ENCODE measurements at regions not wholly inside any gene's neighbourhood (a gene's known extent, or its start where the extent isn't known, plus 50 kb on each side); places are given as distances from the start of the nearest gene placed in this dataset.
"Not testable (repeated sequence)": the region's sequence is repeated elsewhere in the genome, so short reads cannot be mapped to it uniquely, and the experiment has no call there.

DNA sequence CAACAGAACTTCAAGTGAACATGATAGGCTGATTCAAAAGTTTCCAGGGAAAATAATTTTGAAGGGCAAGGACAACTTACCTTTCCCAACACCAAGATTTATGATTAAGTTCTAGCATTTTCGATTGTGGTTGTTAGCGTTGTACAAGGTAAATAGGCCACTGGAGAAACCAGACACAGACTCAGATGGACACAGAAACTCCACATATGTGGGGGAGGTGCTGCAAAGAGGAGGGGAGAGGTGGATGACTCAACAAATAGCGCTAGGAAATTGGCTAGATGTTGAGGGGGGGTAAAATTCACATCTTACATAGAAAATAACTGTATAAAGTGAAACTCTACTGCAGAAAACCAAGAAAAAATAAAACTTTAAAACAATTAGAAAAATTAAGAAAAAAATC, 564.4 kb downstream of the MATN1 start:
- DNase-seq (ENCODE audit: low read depth in 2 of 2), result no peak

DNA sequence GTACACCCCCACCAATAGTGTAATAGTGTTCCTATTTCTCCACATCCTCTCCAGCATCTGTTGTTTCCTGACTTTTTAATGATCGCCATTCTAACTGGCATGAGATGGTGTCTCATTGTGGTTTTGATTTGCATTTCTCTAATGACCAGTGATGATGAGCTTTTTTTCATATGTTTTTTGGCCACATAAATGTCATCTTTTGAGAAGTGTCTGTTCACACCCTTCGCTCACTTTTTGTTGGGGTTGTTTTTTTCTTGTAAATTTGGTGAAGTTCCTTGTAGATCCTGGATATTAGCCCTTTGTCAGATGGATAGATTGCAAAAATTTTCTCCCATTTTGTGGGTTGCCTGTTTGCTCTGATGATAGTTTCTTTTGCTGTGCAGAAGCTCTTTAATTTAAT, 567.7 kb downstream of the MATN1 start:
- DNase-seq (ENCODE audit: low read depth in 2 of 2), result not testable (repeated sequence)

- DNase-seq (ENCODE audit: low read depth in 2 of 2), result not testable (repeated sequence)
Measured at GRCh38 chr1:30155253-30155652, 568.1 kb downstream of the MATN1 start.

DNA sequence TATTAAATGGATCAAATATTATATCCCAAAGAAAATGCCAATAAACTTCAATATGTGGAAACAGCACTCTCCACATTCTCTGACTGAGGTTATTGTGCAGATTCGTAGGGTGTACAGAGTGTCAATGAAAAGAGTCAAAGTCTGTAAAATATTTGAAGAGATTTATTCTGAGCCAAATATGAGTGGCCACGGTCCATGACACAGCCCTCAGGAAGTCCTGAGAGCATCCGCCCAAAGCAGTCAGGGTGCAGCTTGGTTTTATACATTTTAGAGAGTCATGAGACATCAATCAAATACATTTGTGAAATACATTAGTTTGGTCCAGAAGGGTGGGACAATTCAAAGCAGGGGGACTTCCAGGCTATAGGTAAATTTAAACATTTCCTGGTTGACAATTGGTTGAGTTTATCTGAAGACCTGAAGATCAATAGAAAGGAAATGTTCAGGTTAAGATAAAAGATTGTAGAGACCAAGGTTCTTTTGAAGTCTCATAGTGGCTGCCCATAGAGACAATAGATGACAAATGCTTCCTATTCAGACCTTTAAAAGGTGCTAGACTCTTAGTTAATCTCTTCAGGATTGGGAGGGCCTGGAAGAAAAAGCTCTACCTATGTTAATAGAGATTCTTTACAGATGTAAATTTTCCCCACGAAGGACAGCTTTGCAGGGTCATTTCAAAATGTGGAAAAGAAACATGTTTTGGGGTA, 569.5 kb downstream of the MATN1 start:
- DNase-seq (ENCODE audit: low read depth in 2 of 2), result no peak

DNA sequence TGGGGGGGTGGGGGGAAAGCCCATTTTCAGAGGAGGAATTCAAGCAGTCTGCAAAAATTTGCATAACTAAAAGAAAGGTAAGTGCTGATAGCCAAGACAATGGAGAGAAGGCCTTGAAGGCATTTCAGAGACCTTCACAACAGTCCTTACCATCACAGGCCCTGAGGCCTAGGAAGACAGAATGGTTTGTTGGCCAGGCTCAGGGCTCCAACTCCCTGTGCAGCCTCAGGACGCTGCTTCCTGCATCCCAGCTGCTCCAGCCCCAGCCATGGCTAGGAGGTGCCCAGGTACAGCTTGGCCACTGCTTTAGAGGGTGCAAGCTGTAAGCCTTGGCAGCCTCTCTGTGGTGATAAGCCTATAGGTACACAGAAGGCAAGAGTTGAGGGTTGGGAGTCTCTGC, 571.6 kb downstream of the MATN1 start:
- no peak for DNase-seq (ENCODE audit: low read depth in 2 of 2)

- no peak for DNase-seq (ENCODE audit: low read depth in 2 of 2)
Measured at GRCh38 chr1:30151119-30151518, 572.3 kb downstream of the MATN1 start.

DNA sequence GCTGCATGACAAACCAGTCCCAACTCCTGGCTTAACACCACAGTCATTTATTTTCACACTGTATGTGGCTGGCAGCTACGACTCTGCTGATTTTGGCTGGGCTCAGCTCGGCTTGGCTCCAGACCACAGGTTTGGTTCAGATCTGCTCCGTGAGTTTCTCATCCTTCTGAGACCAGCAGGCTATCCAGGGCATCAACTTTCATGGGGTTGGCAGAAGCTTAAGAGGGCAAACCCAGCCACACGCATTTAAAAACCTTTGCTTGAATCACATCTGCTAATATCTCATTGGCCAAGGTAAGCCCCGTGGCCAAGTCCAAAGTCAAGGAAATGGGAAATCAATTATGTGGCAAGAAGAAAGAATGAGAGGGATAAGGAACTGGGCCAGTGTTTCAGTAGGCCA, 574.2 kb downstream of the MATN1 start:
- DNase-seq (ENCODE audit: low read depth in 2 of 2), result no peak

DNA sequence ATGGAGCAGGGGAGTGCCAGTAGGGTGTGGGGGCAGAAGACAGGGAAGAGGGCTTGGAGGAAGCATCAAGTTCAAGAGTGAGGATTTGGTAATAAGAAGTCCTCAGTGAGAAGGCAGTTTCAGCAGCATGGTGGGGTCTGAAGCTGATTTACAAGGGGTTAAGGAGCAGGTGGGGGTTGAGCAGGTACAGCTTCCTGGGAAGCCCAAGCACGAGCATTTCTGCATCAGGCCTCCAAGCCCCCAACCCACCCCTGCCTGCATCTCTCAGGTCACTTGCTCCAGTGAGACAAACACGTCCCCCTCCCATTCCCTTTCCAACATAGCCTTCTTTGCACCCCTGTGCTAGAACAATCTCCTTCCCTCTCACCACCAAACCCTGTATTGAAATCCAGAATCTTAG, 574.7 kb downstream of the MATN1 start:
- no peak for DNase-seq (ENCODE audit: low read depth in 2 of 2)

- DNase-seq (ENCODE audit: low read depth in 2 of 2), result no peak
Measured at GRCh38 chr1:30147188-30147587, 576.2 kb downstream of the MATN1 start.

DNA sequence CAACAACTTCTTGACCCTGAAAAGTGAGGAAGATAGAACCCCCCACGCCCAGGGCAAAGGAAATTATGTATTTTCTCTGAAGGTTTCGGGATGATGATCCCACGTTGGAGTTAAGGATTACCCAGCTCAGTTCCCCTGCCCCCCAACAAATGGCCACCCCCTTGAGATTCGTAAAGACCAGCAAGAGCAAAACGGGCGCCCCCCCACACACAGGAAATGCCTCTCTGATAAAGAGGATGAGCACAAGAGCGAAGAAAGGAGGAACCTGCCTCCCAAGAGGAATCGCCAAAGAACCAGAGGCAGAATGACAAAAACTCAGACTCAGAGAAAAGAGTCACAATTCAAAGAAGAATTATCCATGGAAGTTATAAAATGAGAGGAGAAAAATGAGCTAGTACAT, 576.9 kb downstream of the MATN1 start:
- DNase-seq (ENCODE audit: low read depth in 2 of 2), result no peak

GRCh38 chr1:30145723-30146303, 577.6 kb downstream of the MATN1 start:
- DNase-seq (ENCODE audit: low read depth in 2 of 2), result no peak

DNA sequence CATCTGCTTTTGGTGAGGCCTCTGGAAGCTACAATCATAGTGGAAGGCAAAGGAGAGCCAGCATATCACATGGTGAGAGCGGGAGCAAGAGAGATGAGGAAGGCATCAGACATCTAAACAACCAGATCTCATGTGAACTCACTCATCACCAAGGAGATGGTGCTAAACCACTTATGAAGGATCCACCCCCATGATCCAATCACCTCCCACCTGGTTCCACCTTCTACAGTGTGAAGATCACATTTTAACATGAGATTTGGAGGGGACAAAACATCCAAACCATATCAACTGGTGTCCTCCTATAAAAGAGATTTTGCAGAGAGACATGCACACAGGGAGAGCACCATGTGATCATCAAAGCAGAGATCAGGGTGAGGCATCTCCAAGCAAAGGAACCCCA, 578.6 kb downstream of the MATN1 start:
- no peak for DNase-seq (ENCODE audit: low read depth in 2 of 2)

DNA sequence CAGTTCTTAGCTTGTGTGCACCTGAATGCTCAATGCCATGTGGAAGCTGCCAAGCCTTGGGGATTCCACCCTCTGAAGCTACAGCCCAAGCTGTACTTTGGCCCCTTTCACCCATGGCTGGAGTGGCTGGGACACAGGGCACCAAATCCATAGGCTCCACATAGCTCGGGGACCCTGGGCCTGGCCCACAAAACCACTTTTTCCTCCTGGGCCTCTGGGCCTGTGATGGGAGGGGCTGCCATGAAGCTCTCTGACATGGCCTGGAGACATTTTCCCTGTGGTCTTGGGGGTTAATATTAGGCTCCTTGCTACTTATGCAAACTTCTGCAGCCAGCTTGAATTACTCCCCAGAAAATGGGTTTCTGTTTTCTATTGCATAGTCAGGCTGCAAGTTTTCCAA, 579.9 kb downstream of the MATN1 start:
- no peak for DNase-seq (ENCODE audit: low read depth in 2 of 2)

- DNase-seq (ENCODE audit: low read depth in 2 of 2), result no peak
Measured at GRCh38 chr1:30140566-30140965, 582.8 kb downstream of the MATN1 start.

DNA sequence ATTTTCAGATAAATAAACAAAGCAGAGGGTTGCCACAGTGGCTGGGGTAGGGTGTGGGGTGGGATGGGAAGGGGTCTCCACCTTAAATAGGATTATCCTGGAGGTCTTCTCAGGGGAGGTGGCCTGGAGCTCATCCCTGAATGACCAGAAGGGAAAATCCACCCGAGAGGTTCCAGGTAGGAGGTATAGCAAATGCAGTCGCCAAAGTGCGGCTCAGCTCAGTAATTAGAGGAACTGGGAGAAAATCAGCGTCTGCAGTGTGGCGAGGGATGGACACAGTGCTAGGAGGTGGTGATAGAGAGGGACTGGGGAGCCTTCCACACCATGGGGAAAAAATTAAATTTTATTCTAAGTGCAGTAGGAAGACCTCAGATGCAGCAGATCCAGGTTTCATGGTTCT, 584.5 kb downstream of the MATN1 start:
- DNase-seq (ENCODE audit: low read depth in 2 of 2), result no peak

GRCh38 chr1:30137001-30137400, 586.4 kb downstream of the MATN1 start:
- no peak for DNase-seq (ENCODE audit: low read depth in 2 of 2)

DNA sequence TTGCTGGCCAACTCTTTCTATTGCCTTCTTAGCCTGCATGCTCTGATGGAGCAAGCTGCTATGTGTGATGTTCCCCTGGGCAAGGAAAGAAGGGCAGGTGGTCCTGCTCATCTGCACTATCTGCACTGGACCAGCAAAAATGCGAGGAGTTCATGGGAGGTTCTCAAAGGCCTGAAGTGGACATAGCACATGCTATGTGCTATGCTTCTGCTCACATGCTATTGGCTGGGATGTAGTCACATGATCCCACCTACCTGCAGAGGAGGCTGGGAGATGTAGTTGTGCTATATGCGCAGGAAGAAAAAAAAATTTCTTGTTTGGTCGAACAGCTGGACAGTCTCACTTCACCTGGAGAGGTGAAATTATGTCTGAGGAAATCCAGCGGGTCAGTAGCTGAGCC, 587.7 kb downstream of the MATN1 start:
- DNase-seq (ENCODE audit: low read depth in 2 of 2), result no peak

DNA sequence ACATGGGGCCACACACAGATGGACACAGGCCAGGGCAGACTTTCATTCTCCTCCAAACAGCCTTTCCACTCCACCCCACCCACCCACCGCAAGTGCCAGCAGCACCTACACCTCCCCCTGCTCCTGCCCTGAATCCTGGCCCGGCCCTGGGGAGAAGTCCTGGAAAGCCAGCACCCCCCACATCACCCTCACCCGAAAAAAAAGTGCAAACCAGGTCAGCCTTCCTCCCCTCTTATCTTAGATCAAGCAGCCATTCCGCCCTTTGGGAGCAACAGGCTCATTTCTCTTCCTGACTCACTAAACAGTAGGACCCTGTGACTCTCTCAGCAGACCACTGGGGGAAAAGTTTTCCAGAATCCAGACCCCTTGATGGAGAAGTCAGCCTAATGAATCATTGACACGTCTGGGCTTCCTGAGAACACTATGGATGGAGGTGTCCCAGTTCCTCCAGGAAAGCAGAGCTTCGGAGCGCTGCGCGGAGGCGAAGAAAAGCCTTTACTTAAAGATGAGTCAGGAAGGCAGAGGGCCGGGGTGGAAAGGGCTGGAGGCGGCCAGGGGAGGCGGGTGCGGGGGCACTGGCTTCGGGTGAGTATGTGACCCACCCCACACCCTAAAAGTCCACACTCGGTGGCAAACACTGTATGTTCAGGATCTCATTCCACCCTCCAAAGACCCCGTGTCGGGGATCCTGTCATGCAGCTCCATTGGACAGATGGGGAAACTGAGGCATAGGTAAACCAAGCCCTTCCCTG, 588.7 kb downstream of the MATN1 start:
- no peak for DNase-seq (ENCODE audit: low read depth in 2 of 2)

DNA sequence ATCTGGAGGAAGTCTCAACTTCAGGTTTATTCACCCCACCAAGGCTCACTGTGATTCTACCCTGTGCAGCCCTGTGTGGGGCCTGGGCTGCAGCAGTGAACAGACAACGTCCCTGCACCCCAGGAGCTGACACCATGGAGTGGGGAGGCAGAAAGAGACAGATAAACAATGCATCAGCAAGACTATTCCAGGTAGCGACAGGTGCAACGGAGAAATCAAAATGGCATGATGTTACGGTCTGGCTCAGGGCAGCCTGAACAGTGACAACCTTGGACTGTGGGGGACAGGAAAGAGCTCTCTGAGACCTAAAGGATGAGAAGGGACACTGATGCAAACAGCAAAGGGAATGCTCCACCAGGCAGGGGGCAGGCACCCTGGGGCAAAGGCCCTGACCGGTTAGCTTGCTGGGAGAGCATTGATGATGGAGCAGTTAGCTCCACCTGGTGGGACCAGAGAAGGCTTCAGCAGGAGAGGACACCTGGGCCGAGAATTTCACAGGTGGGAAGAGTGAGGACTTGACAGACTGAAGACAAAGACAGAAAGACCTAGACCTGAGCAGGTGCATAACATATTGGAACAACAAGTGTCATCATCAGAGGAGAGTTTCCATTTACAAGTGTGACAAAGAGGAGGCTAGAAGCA, 589.9 kb downstream of the MATN1 start:
- no peak for DNase-seq (ENCODE audit: low read depth in 2 of 2)

GRCh38 chr1:30132602-30133286, 590.6 kb downstream of the MATN1 start:
- no peak for DNase-seq (ENCODE audit: low read depth in 2 of 2)

GRCh38 chr1:30130566-30130965, 592.8 kb downstream of the MATN1 start:
- DNase-seq (ENCODE audit: low read depth in 2 of 2), result not testable (repeated sequence)

GRCh38 chr1:30130099-30130498, 593.3 kb downstream of the MATN1 start:
- no peak for DNase-seq (ENCODE audit: low read depth in 2 of 2)
